ENCODE measurements at regions not wholly inside any gene's neighbourhood (a gene's known extent, or its start where the extent isn't known, plus 50 kb on each side); places are given as distances from the start of the nearest gene placed in this dataset.

GRCh38 chr10:62993121-62993520, 140.0 kb upstream of the NRBF2 start:
- Mint-ChIP-seq H3K9me3 (ENCODE audit: insufficient read depth) (no peaks in the 10 kb centered on the region), H3K4me3 (no peak overlapping the region), H3K4me1 (peaks cover 8% of the 10 kb centered on the region), H3K27me3 (peaks cover 9% of the 10 kb centered on the region), H3K27ac (no peak overlapping the region)
- CTCF ChIA-PET: no interaction called here
- H3K79me2 ChIP-seq (ENCODE audit: control insufficient read depth, insufficient read depth, low read length): no peaks in the 10 kb centered on the region
- H3K4me1 ChIP-seq (ENCODE audit: control insufficient read depth in 2 of 2, insufficient read depth in 2 of 2, low read length in 2 of 2): no peaks in the 10 kb centered on the region
- H3K27ac ChIP-seq (ENCODE audit: low read length in 2 of 2): no peak overlapping the region
- no peak overlapping the region for H3K4me2 ChIP-seq (replicated peaks; ENCODE audit: low read depth, low read length, poor library complexity, severe bottlenecking)
- intact Hi-C loops (cut with micrococcal nuclease): no loop called here
- POLR2A ChIA-PET: no interaction called here
- no peaks in the 10 kb centered on the region for H3K9me3 ChIP-seq (ENCODE audit: control extremely low read depth in 1 of 3, control insufficient read depth in 2 of 3, insufficient read depth in 1 of 3, low read length in 2 of 3)
- no peak overlapping the region for H2AFZ ChIP-seq (ENCODE audit: insufficient read depth, low read depth, low read length, poor library complexity, severe bottlenecking)
- DNase-seq (no peak), ATAC-seq (ENCODE audit: low read depth) (no peak)
- no peak for TF ChIP-seq EZH2 (IDR thresholded peaks at IDR 0.05; ENCODE audit: borderline replicate concordance, insufficient read depth, low read depth, low read length, poor library complexity, severe bottlenecking)
- no peak for TF ChIP-seq CTCF (IDR thresholded peaks at IDR 0.05)
- no peaks in the 10 kb centered on the region for H4K20me1 ChIP-seq (ENCODE audit: control insufficient read depth, insufficient read depth, low read length, poor library complexity, severe bottlenecking)
- no peak overlapping the region for H3K4me3 ChIP-seq (ENCODE audit: control extremely low read depth in 1 of 5, extremely low read depth in 1 of 5, insufficient read depth in 1 of 5, low read depth in 2 of 5, low read length in 4 of 5)
- peaks cover 0 to 3% (median 0%) of the 10 kb centered on the region in 4 experiments for H3K27me3 ChIP-seq (replicated peaks in 1 of 4; ENCODE audit: control extremely low read depth in 1 of 4, control insufficient read depth in 3 of 4, insufficient read depth in 4 of 4, low read length in 3 of 4)
- no peaks in the 10 kb centered on the region for H3K36me3 ChIP-seq (replicated peaks in 1 of 2; ENCODE audit: control extremely low read depth in 1 of 2, control insufficient read depth in 1 of 2, extremely low read depth in 1 of 2, insufficient read depth in 2 of 2, low read length in 1 of 2)
- no peak overlapping the region for H3K9ac ChIP-seq (ENCODE audit: low read length)

DNA sequence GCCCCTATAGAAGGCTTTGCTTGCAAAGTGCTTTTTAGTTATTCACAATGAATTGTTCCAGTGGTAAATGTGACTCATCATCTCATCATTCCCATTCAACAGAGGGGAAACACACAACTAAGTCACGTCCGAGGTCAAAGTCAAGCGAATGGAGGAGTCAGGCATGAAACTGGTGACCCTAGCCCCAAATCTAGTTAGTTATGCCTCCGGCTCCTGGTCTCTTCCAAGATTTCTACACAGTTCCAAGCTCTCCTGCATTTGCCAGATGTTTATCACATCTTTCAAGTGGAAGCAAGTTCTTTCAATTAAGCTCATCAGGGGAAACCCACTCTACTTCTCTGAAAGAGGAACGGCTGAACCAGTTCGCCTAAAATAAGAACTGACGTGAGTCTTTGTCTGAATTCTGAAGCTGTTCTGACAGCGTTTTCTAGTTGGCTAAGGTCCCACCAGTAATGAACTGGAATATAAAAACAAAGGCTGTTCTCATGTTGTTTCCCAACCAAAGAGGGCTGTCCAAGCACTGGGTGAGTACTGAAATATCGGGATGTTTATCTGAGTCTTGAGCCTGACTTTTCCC, 140.9 kb upstream of the NRBF2 start:
- H3K4me3 Mint-ChIP-seq: peak overlapping the region; percentile 20
- ATAC-seq (ENCODE audit: low read depth) (no peak), DNase-seq (peak; percentile 3)
- no peaks in the 10 kb centered on the region for H3K9me3 Mint-ChIP-seq (ENCODE audit: insufficient read depth)
- H3K36me3 ChIP-seq (replicated peaks in 1 of 2; ENCODE audit: control extremely low read depth in 1 of 2, control insufficient read depth in 1 of 2, extremely low read depth in 1 of 2, insufficient read depth in 2 of 2, low read length in 1 of 2): no peaks in the 10 kb centered on the region
- ChIA-PET CTCF (interaction anchor here (1.2 kb wide), 1 partner anchor 382 kb away, joined by 3 read pairs; no protein-coding TSS in a partner anchor), POLR2A (no interaction called here)
- H3K27me3 ChIP-seq (replicated peaks in 1 of 4; ENCODE audit: control extremely low read depth in 1 of 4, control insufficient read depth in 3 of 4, insufficient read depth in 4 of 4, low read length in 3 of 4): no peaks in the 10 kb centered on the region
- no peak overlapping the region for H3K27ac ChIP-seq (ENCODE audit: low read length in 2 of 2)
- H3K9me3 ChIP-seq (ENCODE audit: control extremely low read depth in 1 of 3, control insufficient read depth in 2 of 3, insufficient read depth in 1 of 3, low read length in 2 of 3): no peaks in the 10 kb centered on the region
- 84% methylated on average over 7 of the region's 9 CpGs for WGBS (ENCODE audit: insufficient coverage)
- intact Hi-C loops (cut with micrococcal nuclease): no loop called here
- H3K27me3 Mint-ChIP-seq: peaks cover 5% of the 10 kb centered on the region
- H4K20me1 ChIP-seq (ENCODE audit: control insufficient read depth, insufficient read depth, low read length, poor library complexity, severe bottlenecking): no peaks in the 10 kb centered on the region
- H3K4me3 ChIP-seq (ENCODE audit: control extremely low read depth in 1 of 5, extremely low read depth in 1 of 5, insufficient read depth in 1 of 5, low read depth in 2 of 5, low read length in 4 of 5): no peak overlapping the region
- H3K4me1 ChIP-seq (ENCODE audit: control insufficient read depth in 2 of 2, insufficient read depth in 2 of 2, low read length in 2 of 2): no peaks in the 10 kb centered on the region
- TF ChIP-seq CTCF (IDR thresholded peaks at IDR 0.05) (no peak), EZH2 (IDR thresholded peaks at IDR 0.05; ENCODE audit: borderline replicate concordance, insufficient read depth, low read depth, low read length, poor library complexity, severe bottlenecking) (no peak)
- no peaks in the 10 kb centered on the region for H3K79me2 ChIP-seq (ENCODE audit: control insufficient read depth, insufficient read depth, low read length)
- no peak overlapping the region for H3K27ac Mint-ChIP-seq
- H3K9ac ChIP-seq (ENCODE audit: low read length): no peak overlapping the region
- peak overlapping the region; percentile 37 for H2AFZ ChIP-seq (ENCODE audit: insufficient read depth, low read depth, low read length, poor library complexity, severe bottlenecking)
- peaks cover 8% of the 10 kb centered on the region for H3K4me1 Mint-ChIP-seq
- no peak overlapping the region for H3K4me2 ChIP-seq (replicated peaks; ENCODE audit: low read depth, low read length, poor library complexity, severe bottlenecking)

All from B cell (primary cell).